ENCODE measurements at regions not wholly inside any gene's neighbourhood (a gene's known extent, or its start where the extent isn't known, plus 50 kb on each side); places are given as distances from the start of the nearest gene placed in this dataset.

GRCh38 chr3:102230057-102230456 is 204.8 kb upstream of the ZPLD1 start:
- peaks cover 27% of the 10 kb centered on the region for H3K27me3 Mint-ChIP-seq (ENCODE audit: low read depth)
- no peak for TF ChIP-seq CTCF (IDR thresholded peaks at IDR 0.05)
- H3K4me1 Mint-ChIP-seq (ENCODE audit: low read depth): peaks cover 11% of the 10 kb centered on the region
- no peak for DNase-seq (ENCODE audit: low spot score)
- H3K9me3 Mint-ChIP-seq (ENCODE audit: low read depth): no peaks in the 10 kb centered on the region
- no peaks in the 10 kb centered on the region for H3K36me3 Mint-ChIP-seq (ENCODE audit: low read depth)
- H3K27ac Mint-ChIP-seq (ENCODE audit: unreplicated experiment): no peak overlapping the region
- no peak overlapping the region for H3K4me3 Mint-ChIP-seq (ENCODE audit: unreplicated experiment)

- H3K27me3 Mint-ChIP-seq (ENCODE audit: low read depth): peaks cover 29% of the 10 kb centered on the region
- TF ChIP-seq CTCF (IDR thresholded peaks at IDR 0.05): no peak
- no peak overlapping the region for H3K27ac Mint-ChIP-seq (ENCODE audit: unreplicated experiment)
- peaks cover 8% of the 10 kb centered on the region for H3K4me1 Mint-ChIP-seq (ENCODE audit: low read depth)
- H3K4me3 Mint-ChIP-seq (ENCODE audit: unreplicated experiment): no peak overlapping the region
- no peaks in the 10 kb centered on the region for H3K36me3 Mint-ChIP-seq (ENCODE audit: low read depth)
- no peaks in the 10 kb centered on the region for H3K9me3 Mint-ChIP-seq (ENCODE audit: low read depth)
- no peak for DNase-seq (ENCODE audit: low spot score)
Observed at GRCh38 chr3:102233881-102234280, 200.9 kb upstream of the ZPLD1 start.

GRCh38 chr3:102235679-102236078 is 199.1 kb upstream of the ZPLD1 start:
- TF ChIP-seq CTCF (IDR thresholded peaks at IDR 0.05): peak; percentile 38
- DNase-seq (ENCODE audit: low spot score): no peak
- Mint-ChIP-seq H3K9me3 (ENCODE audit: low read depth) (no peaks in the 10 kb centered on the region), H3K36me3 (ENCODE audit: low read depth) (no peaks in the 10 kb centered on the region), H3K4me1 (ENCODE audit: low read depth) (no peaks in the 10 kb centered on the region), H3K27me3 (ENCODE audit: low read depth) (peaks cover 37% of the 10 kb centered on the region), H3K27ac (ENCODE audit: unreplicated experiment) (no peak overlapping the region), H3K4me3 (ENCODE audit: unreplicated experiment) (no peak overlapping the region)

- no peaks in the 10 kb centered on the region for H3K4me1 Mint-ChIP-seq (ENCODE audit: low read depth)
Observed at GRCh38 chr3:102237181-102237580, 197.6 kb upstream of the ZPLD1 start.

GRCh38 chr3:102237838-102238237 is 197.0 kb upstream of the ZPLD1 start:
- no peaks in the 10 kb centered on the region for H3K4me1 Mint-ChIP-seq (ENCODE audit: low read depth)
- no peaks in the 10 kb centered on the region for H3K36me3 Mint-ChIP-seq (ENCODE audit: low read depth)
- H3K4me3 Mint-ChIP-seq (ENCODE audit: unreplicated experiment): no peak overlapping the region
- H3K9me3 Mint-ChIP-seq (ENCODE audit: low read depth): no peaks in the 10 kb centered on the region
- H3K27me3 Mint-ChIP-seq (ENCODE audit: low read depth): peaks cover 42% of the 10 kb centered on the region
- no peak for TF ChIP-seq CTCF (IDR thresholded peaks at IDR 0.05)
- no peak for DNase-seq (ENCODE audit: low spot score)
- H3K27ac Mint-ChIP-seq (ENCODE audit: unreplicated experiment): no peak overlapping the region

More at GRCh38 chr3:102237181-102237580, 197.6 kb upstream of the ZPLD1 start:
- Mint-ChIP-seq H3K27me3 (ENCODE audit: low read depth) (peaks cover 40% of the 10 kb centered on the region), H3K4me3 (ENCODE audit: unreplicated experiment) (no peak overlapping the region), H3K9me3 (ENCODE audit: low read depth) (no peaks in the 10 kb centered on the region), H3K36me3 (ENCODE audit: low read depth) (no peaks in the 10 kb centered on the region), H3K27ac (ENCODE audit: unreplicated experiment) (no peak overlapping the region)
- no peak for TF ChIP-seq CTCF (IDR thresholded peaks at IDR 0.05)
- DNase-seq (ENCODE audit: low spot score): no peak

Data from chondrocyte (in vitro differentiated cells).